T1000 (cell line): ENCODE measurements at regions not wholly inside any gene's neighbourhood (a gene's known extent, or its start where the extent isn't known, plus 50 kb on each side); places are given as distances from the start of the nearest gene placed in this dataset.
"Not testable (repeated sequence)": the region's sequence is repeated elsewhere in the genome, so short reads cannot be mapped to it uniquely, and the experiment has no call there.

Experiments
- DNase-seq: peaks from one replicate; lab custom pipeline; 2025; ENCODE audit warnings: mixed read lengths; lab: John Stamatoyannopoulos, UW

GRCh38 chr7:131935180-131935579, 378.8 kb upstream of the PODXL start:
- DNase-seq: no peak

GRCh38 chr7:131934452-131934851, 378.0 kb upstream of the PODXL start:
- DNase-seq: no peak

- no peak for DNase-seq
Measured at GRCh38 chr7:131933751-131934289, 377.4 kb upstream of the PODXL start.

- DNase-seq: not testable (repeated sequence)
Measured at GRCh38 chr7:131933219-131933618, 376.8 kb upstream of the PODXL start.

GRCh38 chr7:131932271-131932670, 375.8 kb upstream of the PODXL start:
- DNase-seq: no peak

GRCh38 chr7:131931370-131931769, 374.9 kb upstream of the PODXL start:
- DNase-seq: no peak

- no peak for DNase-seq
Measured at GRCh38 chr7:131929632-131930031, 373.2 kb upstream of the PODXL start.

GRCh38 chr7:131927770-131928423, 371.5 kb upstream of the PODXL start:
- no peak for DNase-seq

GRCh38 chr7:131925636-131926035, 369.2 kb upstream of the PODXL start:
- no peak for DNase-seq

GRCh38 chr7:131924857-131925256, 368.4 kb upstream of the PODXL start:
- DNase-seq: no peak

- DNase-seq: not testable (repeated sequence)
Measured at GRCh38 chr7:131922948-131923347, 366.5 kb upstream of the PODXL start.

- no peak for DNase-seq
Measured at GRCh38 chr7:131921016-131921415, 364.6 kb upstream of the PODXL start.

GRCh38 chr7:131919920-131920709, 363.7 kb upstream of the PODXL start:
- DNase-seq: no peak

- no peak for DNase-seq
Measured at GRCh38 chr7:131911112-131911511, 354.7 kb upstream of the PODXL start.

- DNase-seq: no peak
Measured at GRCh38 chr7:131909151-131909768, 352.8 kb upstream of the PODXL start.

GRCh38 chr7:131908714-131909113, 352.3 kb upstream of the PODXL start:
- DNase-seq: no peak

GRCh38 chr7:131905471-131905973, 349.1 kb upstream of the PODXL start:
- DNase-seq: no peak

GRCh38 chr7:131904760-131905327, 348.4 kb upstream of the PODXL start:
- no peak for DNase-seq

- DNase-seq: no peak
Measured at GRCh38 chr7:131903315-131903714, 346.9 kb upstream of the PODXL start.

GRCh38 chr7:131900785-131901287, 344.4 kb upstream of the PODXL start:
- no peak for DNase-seq

- no peak for DNase-seq
Measured at GRCh38 chr7:131899271-131900030, 343.0 kb upstream of the PODXL start.
